HCT116 (cell line): ENCODE measurements at regions not wholly inside any gene's neighbourhood (a gene's known extent, or its start where the extent isn't known, plus 50 kb on each side); places are given as distances from the start of the nearest gene placed in this dataset.

Experiments used
- ATAC-seq: fragments of 200-7000 bp; cut with Tn5 transposase; 2 replicates; pipeline ENCODE4 v1.9.1; 2020; ENCODE audit warnings: mild to moderate bottlenecking, moderate library complexity
- BruUV-seq: library from RNA; stranded (reverse); fragments of 400-500 nt; replicated peaks from 2 replicates; lab custom pipeline; 2021; lab: Mats Ljungman, UMichigan
- CTCF ChIA-PET: fragments of 300-600 bp; sonication (Branson Sonifier 250); formaldehyde crosslinking; loops from one replicate; lab custom pipeline; 2021; ENCODE audit warnings: antibody characterized with exemption; lab: Charles Lee
- POLR2A ChIA-PET: fragments of 300-600, 350-600 bp; sonication (Branson Sonifier 250); formaldehyde crosslinking; loops from one replicate; lab custom pipeline; 2021; ENCODE audit warnings: antibody characterized with exemption; lab: Charles Lee
- RAD21 ChIA-PET, 2 experiments: fragments of 300-600 bp; sonication (Branson Sonifier 250); formaldehyde crosslinking; loops; one replicate each; lab custom pipeline; 2023; ENCODE audit warnings: low total read pairs in 2 of 2; ENCODE audit not compliant: uncharacterized antibody in 2 of 2, unreplicated experiment in 2 of 2, low non-redundant PET in 1 of 2; lab: Charles Lee
- DNase-seq: peaks from one replicate; pipeline ENCODE4 v3.0.0-alpha.2; 2010; ENCODE audit warnings: low read depth, low spot score
- H2AFZ ChIP-seq: fragments of 200-600 bp; shearing (Covaris generic), sonication (generic); 2 replicates; pipeline ENCODE4 v1.6.1; 2017; ENCODE audit warnings: low read depth, mixed run types, mixed read lengths, antibody characterized with exemption, low read length; ENCODE audit not compliant: poor library complexity, severe bottlenecking
- H3K27ac ChIP-seq: 2 replicates; pipeline ENCODE4 v1.5.1; 2012; ENCODE audit warnings: low read depth, low read length
- H3K27me3 ChIP-seq: fragments of 200-600 bp; sonication (generic); 2 replicates; pipeline ENCODE4 v1.6.1; 2016; ENCODE audit warnings: mixed run types, low read length, mixed read lengths; ENCODE audit not compliant: insufficient read depth
- H3K36me3 ChIP-seq, 2 experiments: fragments of 200-500 bp in 1 of 2; fragments of 200-600 bp in 1 of 2; sonication (Bioruptor generic) in 1 of 2; sonication (generic) in 1 of 2; 2 replicates each; pipeline versions ENCODE4 v1.5.1 to v1.6.1; 2014 to 2016; ENCODE audit warnings: low read length in 2 of 2, inconsistent platforms in 1 of 2, mixed read lengths in 1 of 2, mixed run types in 1 of 2; ENCODE audit not compliant: insufficient read depth in 2 of 2, control insufficient read depth in 1 of 2
- H3K4me1 ChIP-seq, 2 experiments: fragments of 200-600 bp in 1 of 2; sonication (generic) in 1 of 2; 2 replicates each; pipeline versions ENCODE4 v1.5.1 to v1.6.1; 2012 to 2017; ENCODE audit warnings: low read length in 2 of 2, inconsistent platforms in 1 of 2, mild to moderate bottlenecking in 1 of 2, mixed read lengths in 1 of 2, mixed run types in 1 of 2, moderate library complexity in 1 of 2; ENCODE audit not compliant: insufficient read depth in 2 of 2, control insufficient read depth in 1 of 2
- H3K4me2 ChIP-seq: fragments of 200-600 bp; sonication (generic); 2 replicates; pipeline ENCODE4 v1.6.1; 2017; ENCODE audit warnings: mixed run types, low read length, mixed read lengths
- H3K4me3 ChIP-seq, 2 experiments: fragments of 200-600 bp in 1 of 2; sonication (generic) in 1 of 2; replicated peaks in 1 of 2; 2 replicates each; pipeline ENCODE4 v1.5.1; 2011 to 2016; ENCODE audit warnings: low read length in 2 of 2, control low read depth in 1 of 2, low read depth in 1 of 2, mild to moderate bottlenecking in 1 of 2, mixed read lengths in 1 of 2, mixed run types in 1 of 2
- H3K79me2 ChIP-seq: fragments of 200-600 bp; sonication (generic); 2 replicates; pipeline ENCODE4 v1.6.1; 2017; ENCODE audit warnings: mild to moderate bottlenecking, mixed run types, low read length, moderate library complexity, mixed read lengths; ENCODE audit not compliant: insufficient read depth
- H3K9ac ChIP-seq: fragments of 200-600 bp; sonication (generic); 2 replicates; pipeline ENCODE4 v1.6.1; 2016; ENCODE audit warnings: low read length, mixed read lengths
- H3K9me2 ChIP-seq: fragments of 200-600 bp; sonication (generic), shearing (Covaris generic); 2 replicates; pipeline ENCODE4 v1.6.1; 2017; ENCODE audit warnings: mixed run types, mild to moderate bottlenecking, moderate library complexity; ENCODE audit not compliant: insufficient read depth
- H3K9me3 ChIP-seq, 2 experiments: fragments of 200-500 bp in 1 of 2; fragments of 200-600 bp in 1 of 2; sonication (Bioruptor generic) in 1 of 2; sonication (generic) in 1 of 2; 2 replicates each; pipeline ENCODE4 v1.6.1; 2014 to 2017; ENCODE audit warnings: low read length in 2 of 2, mixed read lengths in 2 of 2, inconsistent platforms in 1 of 2, low read depth in 1 of 2, mild to moderate bottlenecking in 1 of 2, mixed run types in 1 of 2, moderate library complexity in 1 of 2; ENCODE audit not compliant: control insufficient read depth in 1 of 2, insufficient read depth in 1 of 2
- H4K20me1 ChIP-seq: fragments of 200-600 bp; sonication (generic), shearing (Covaris generic); 2 replicates; pipeline ENCODE4 v1.6.1; 2017; ENCODE audit warnings: mixed run types, mild to moderate bottlenecking, moderate library complexity; ENCODE audit not compliant: insufficient read depth
- CEBPB ChIP-seq: IDR thresholded peaks from 2 replicates; pipeline ENCODE4 v1.6.1; 2012; ENCODE audit warnings: low read depth
- CTCF ChIP-seq, 3 experiments: fragments of 200-600 bp in 1 of 3; sonication (generic) in 1 of 3; IDR thresholded peaks in 2 of 3; conservative IDR thresholded peaks in 1 of 3; 2 replicates each; pipeline ENCODE4 v1.5.1; 2012 to 2017; ENCODE audit warnings: low read depth in 2 of 3, low read length in 2 of 3, antibody characterized with exemption in 1 of 3, borderline replicate concordance in 1 of 3, control low read depth in 1 of 3, mild to moderate bottlenecking in 1 of 3, mixed read lengths in 1 of 3, mixed run types in 1 of 3, moderate library complexity in 1 of 3; ENCODE audit not compliant: insufficient read depth in 1 of 3
- EGR1 ChIP-seq: IDR thresholded peaks from 2 replicates; pipeline ENCODE4 v1.6.1; 2012; ENCODE audit warnings: low read depth
- ELF1 ChIP-seq: IDR thresholded peaks from 2 replicates; pipeline ENCODE4 v1.6.1; 2012; ENCODE audit warnings: low read depth, borderline replicate concordance
- EZH2 ChIP-seq: fragments of 200-600 bp; sonication (generic); IDR thresholded peaks from 2 replicates; pipeline ENCODE4 v1.6.1; 2017; ENCODE audit warnings: antibody characterized with exemption, mixed run types
- FOSL1 ChIP-seq: IDR thresholded peaks from 2 replicates; pipeline ENCODE4 v1.6.1; 2012; ENCODE audit warnings: low read depth
- JUND ChIP-seq: IDR thresholded peaks from 2 replicates; pipeline ENCODE4 v1.6.1; 2012
- MAX ChIP-seq: IDR thresholded peaks from 2 replicates; pipeline ENCODE4 v1.6.1; 2012
- POLR2A ChIP-seq: IDR thresholded peaks from 2 replicates; pipeline ENCODE4 v1.7.0; 2011; ENCODE audit warnings: borderline replicate concordance; ENCODE audit not compliant: insufficient read depth, insufficient read length; ENCODE audit errors: extremely low read depth
- RAD21 ChIP-seq: IDR thresholded peaks from 2 replicates; pipeline ENCODE4 v1.6.1; 2012; ENCODE audit warnings: low read depth, mild to moderate bottlenecking
- REST ChIP-seq: IDR thresholded peaks from 2 replicates; pipeline ENCODE4 v1.6.1; 2012; ENCODE audit warnings: low read depth
- SIN3A ChIP-seq: IDR thresholded peaks from 2 replicates; pipeline ENCODE4 v1.6.1; 2012; ENCODE audit warnings: low read depth
- SP1 ChIP-seq: IDR thresholded peaks from 2 replicates; pipeline ENCODE4 v1.6.1; 2012; ENCODE audit warnings: low read depth
- YY1 ChIP-seq: IDR thresholded peaks from 2 replicates; pipeline ENCODE4 v1.6.1; 2011; ENCODE audit warnings: low read length, low read depth, moderate library complexity, mild to moderate bottlenecking; ENCODE audit not compliant: insufficient replicate concordance; ENCODE audit errors: extremely low read depth
- ZFX ChIP-seq: fragments of 450-650 bp; IDR thresholded peaks from 2 replicates; pipeline ENCODE4 v1.6.1; 2017
- ZNF274 ChIP-seq: fragments of 200-500 bp; sonication (Bioruptor generic); IDR thresholded peaks from 2 replicates; pipeline ENCODE4 v1.6.1; 2014; ENCODE audit warnings: mild to moderate bottlenecking, low read depth, low read length, inconsistent platforms
- intact Hi-C: fragments of 100-400 bp; cut with micrococcal nuclease; formaldehyde crosslinking; loops from 2 replicates; pipeline ENCODE4 v1.10.0; 2022

GRCh38 chr2:125562924-125563323, 1093.0 kb upstream of the GYPC start (continued):
- TF ChIP-seq CTCF (IDR thresholded peaks at IDR 0.05 in 2 of 3, conservative IDR thresholded peaks at IDR 0.05 in 1 of 3; ENCODE audit: borderline replicate concordance in 1 of 3, insufficient read depth in 1 of 3, low read depth in 2 of 3, low read length in 2 of 3) = no peak
- TF ChIP-seq, all 23 proteins: peak for 0

- Histone ChIP-seq H3K36me3 (no peaks in the 10 kb centered on the region), H3K79me2 (no peaks in the 10 kb centered on the region), H3K9me2 (no peaks in the 10 kb centered on the region), H3K4me2 (no peak overlapping the region), H3K4me3 (no peak overlapping the region), H3K4me1 (no peaks in the 10 kb centered on the region), H4K20me1 (no peaks in the 10 kb centered on the region), H3K27ac (no peak overlapping the region), H3K9me3 (peaks cover 6 to 11% of the 10 kb centered on the region in 2 experiments; a peak in 2 of 4 replicates), H2AFZ (no peak overlapping the region), H3K27me3 (no peaks in the 10 kb centered on the region), H3K9ac (no peak overlapping the region)
- no TSS peak for BruUV-seq
- intact Hi-C loops = no loop called here
- TF ChIP-seq POLR2A = no peak
- TF ChIP-seq YY1 = no peak
- TF ChIP-seq EGR1 = no peak
- no peak for TF ChIP-seq SIN3A
- TF ChIP-seq MAX = no peak
- TF ChIP-seq SP1 = no peak
- TF ChIP-seq RAD21 = no peak
- no peak for TF ChIP-seq JUND
- no peak for TF ChIP-seq ZFX
- TF ChIP-seq EZH2 = no peak
- TF ChIP-seq FOSL1 = no peak
- no peak for TF ChIP-seq ELF1
- TF ChIP-seq CEBPB = no peak
- no peak for TF ChIP-seq REST
- TF ChIP-seq ZNF274 = no peak
- TF ChIP-seq CTCF (IDR thresholded peaks at IDR 0.05 in 2 of 3, conservative IDR thresholded peaks at IDR 0.05 in 1 of 3; ENCODE audit: borderline replicate concordance in 1 of 3, insufficient read depth in 1 of 3, low read depth in 2 of 3, low read length in 2 of 3) = no peak
- ChIA-PET POLR2A (no interaction called here), RAD21 (no interaction called here), CTCF (no interaction called here)
- DNase-seq = no peak
- ATAC-seq = no peak
Measured at GRCh38 chr2:125564471-125564870, 1091.5 kb upstream of the GYPC start.
